ENCODE measurements at regions not wholly inside any gene's neighbourhood (a gene's known extent, or its start where the extent isn't known, plus 50 kb on each side); places are given as distances from the start of the nearest gene placed in this dataset.
A peak's percentile ranks its signal among the peaks of the same experiment; 100 is the strongest.

DNA sequence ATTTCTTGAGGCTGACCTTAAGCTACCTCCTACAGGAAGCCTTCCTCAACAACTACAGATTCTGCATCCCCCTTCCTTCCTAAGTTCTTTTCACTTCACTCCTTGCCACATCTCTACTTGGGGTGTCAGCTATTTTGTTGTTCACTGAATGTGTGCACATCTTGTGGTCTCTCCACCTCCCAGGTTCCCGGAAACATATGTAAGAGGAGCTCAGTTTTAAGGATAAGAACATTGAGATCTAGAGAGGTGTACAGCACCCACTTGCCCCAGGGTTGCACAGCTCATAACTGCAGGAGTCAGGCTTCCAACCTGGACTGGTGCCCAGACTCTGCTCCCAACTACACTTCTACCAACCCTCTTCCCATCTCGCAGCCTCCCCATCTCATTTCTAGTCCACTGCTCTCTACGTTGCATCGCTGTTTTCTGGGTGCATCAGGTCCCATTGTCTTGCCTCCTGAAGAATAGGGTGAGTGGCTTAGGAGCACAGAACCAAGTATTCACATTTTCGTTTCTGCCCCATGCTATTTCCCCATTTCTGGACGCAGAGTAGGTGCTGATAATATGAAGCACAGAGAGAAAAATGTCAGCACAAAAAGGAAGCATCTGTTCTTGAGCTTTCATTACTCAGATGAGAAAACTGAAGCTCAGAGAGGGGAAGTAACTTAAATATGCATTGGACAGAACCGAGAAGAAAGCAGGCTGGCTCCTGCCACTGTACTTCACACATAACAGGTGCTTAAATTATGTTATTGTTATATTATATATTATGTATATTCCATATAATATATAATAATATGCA lies 292.0 kb upstream of the CCL2 start:
- DNase-seq = no peak

DNA sequence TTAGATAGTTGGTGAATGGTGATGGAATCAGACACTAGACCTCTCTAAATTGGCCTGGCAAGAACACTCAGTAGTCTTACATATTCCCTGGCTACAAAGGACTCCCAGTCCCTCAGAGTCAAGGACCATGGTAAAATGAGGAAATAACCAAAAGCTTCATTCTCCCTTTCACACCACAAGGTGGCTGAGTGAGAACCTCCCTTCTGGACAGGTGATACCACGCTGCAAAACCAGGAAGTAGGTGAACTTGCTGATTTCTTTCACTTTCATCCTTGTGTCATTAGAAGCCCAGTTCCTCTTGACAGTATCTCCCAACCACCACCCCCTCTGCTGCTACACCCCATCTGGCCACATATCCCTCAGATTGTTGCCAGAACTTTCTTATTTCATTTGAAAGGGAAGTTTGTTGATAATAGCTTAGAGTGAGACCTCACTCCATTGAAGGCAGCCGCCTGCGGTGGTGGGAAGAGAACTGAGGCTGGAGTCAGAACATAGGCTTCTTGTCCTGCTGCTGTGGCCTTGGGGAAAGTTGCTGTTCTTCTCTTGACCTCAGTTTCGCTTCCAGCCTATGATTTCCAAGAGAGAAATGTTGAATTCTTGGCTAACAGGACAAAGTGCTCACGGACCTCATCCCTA lies 290.6 kb upstream of the CCL2 start:
- DNase-seq = no peak

GRCh38 chr17:33966410-33967059 lies 288.6 kb upstream of the CCL2 start:
- no peak for DNase-seq

DNA sequence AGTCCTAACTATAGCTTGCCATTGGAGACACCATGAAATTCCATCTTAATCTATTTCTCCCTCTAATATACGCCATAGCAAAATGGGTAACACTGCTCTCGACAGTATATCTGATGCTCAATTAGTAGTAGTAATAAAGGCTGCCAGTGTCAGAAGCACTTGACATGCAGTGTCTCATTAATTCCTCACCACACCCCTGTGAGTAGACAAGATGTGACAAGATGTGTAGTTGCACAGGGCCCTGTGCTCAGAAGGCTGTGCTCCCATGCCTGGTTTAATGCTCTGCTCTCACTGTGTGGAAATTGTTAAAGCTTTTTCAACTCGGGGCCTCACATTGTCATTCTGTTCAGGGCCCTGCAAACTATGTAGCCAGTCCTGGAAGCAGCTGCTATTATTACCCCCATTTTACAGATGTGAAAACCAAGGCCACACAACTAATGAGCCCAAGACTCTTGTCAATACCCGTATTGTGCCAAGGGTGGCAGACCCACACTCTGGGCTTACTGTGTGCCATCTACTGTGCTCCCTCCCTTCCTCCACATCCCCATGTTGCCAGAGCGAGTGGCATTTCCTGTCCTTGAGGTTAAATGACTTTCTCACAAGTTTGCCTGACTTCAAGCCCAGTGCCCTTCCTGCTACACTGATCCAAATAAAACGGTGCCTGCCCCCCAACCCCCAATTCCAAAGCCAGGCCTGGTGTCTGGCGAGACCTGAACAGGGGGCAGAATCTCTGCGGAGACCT lies 287.3 kb upstream of the CCL2 start:
- DNase-seq = no peak

DNA sequence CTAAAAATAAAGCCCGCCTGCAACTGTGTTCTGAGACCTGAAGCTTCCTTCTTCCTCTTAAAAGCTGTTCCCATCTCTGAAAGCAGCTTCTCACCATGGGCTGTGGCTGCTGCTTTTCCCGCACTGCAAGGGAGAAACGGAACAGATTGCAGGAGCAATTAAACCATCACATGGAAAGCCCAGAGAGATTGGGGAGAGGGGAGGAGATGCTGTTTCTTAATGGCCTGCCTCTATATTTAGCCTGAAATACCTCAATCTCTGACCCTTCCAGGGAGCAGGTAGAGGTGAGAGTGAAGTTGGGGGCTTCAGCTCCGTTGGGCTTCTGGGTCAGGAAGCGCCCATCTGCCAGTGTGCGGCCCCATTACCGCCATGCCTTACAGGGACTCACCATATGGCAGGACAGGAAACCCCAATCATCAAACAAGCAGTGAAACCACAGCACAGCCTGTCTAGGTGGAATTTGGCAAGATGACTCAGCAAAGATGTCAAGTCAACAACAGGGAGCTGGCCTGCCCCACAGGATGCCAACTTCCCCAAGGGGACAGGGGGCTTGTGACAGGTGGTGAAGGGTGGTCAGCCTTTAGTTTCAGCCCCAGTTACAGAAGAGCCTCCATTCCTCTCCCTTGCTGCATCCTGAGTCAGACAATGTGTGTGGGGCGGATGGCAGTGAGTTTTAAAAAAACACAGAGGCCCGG lies 286.6 kb upstream of the CCL2 start:
- DNase-seq = no peak

- DNase-seq = no peak
Measured at GRCh38 chr17:33970279-33970678, 284.8 kb upstream of the CCL2 start.

DNA sequence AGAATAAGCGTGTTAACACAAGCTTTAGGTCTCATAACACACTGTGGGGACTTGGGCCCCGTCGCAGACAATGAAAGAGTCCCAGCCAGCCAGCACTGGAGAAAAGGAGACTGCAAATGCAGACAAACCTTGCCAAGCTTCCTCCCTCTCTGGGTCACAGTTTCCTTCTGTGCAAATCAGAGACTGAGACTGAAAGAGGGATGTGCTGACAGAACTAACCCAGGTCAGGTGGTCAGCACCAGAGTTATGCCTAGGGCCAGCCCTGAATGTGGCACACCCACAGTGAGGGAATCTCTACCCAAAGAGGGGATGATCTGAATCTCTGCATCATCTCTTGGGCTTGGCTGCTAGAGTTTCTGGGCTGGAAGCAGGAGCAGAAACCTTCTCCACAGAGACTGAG lies 282.3 kb upstream of the CCL2 start:
- no peak for DNase-seq

DNA sequence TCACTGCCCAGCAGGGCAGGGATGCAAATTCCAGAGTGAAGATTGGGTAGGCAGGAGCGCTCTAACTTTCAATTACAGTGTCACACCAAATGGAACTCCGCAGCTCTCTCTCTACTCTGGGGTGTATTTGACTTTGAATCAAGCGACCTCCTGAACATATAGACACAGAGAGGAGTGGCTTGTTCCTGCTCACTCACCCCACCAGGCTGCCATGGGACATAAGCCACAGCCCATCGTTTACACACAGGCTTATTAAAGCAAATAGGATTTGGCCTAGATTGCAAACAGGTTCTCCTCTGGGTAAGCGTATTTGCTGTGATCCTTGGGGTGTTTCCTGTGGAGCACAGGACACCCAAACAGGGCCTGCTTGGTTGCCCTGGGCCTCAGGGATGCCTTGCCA lies 281.6 kb upstream of the CCL2 start:
- DNase-seq = no peak

GRCh38 chr17:33974276-33974675 lies 280.8 kb upstream of the CCL2 start:
- no peak for DNase-seq

- DNase-seq = no peak
Measured at GRCh38 chr17:33976831-33977230, 278.3 kb upstream of the CCL2 start.

- DNase-seq = no peak
Measured at GRCh38 chr17:33977729-33978514, 277.2 kb upstream of the CCL2 start.

DNA sequence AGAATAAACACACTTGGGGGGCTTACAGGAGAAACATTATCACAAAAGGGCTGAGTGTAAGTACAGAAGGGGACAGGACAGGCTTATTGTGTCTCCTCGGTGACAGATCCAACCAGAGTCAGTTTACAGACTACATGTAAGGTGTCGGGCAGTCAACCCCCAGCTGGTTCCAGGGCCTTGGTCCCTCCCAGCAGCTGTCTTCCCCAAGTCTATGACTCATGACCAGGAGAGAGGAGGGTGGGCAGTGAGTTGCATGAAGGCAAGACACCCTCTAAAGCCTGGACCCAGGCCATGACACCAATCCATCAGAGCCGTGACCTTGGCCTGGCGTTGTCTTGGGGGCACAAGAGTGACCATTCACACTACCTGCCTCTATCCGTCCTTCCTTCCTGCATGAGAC lies 276.2 kb upstream of the CCL2 start:
- DNase-seq = no peak

DNA sequence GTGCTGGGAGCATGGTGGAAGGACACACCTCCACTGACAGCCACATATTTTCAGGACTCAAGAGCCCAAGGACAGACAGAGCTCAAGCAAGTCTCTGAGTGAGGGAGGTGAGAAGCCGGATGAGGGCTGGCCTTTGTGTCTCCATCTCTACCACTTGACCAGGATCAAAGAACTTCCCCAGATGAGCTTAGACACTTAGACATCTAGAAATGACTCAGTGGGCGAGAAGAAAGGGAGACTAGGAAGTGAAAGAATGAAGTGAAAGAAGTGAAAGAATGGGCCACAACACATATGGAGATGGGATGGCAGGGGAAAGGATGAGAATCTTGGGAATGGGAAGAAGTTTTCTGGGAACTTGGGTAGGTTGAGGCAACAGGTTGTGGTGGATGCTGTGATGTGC lies 274.9 kb upstream of the CCL2 start:
- DNase-seq = no peak

GRCh38 chr17:33981711-33982601 lies 273.1 kb upstream of the CCL2 start:
- peak; percentile 98 for DNase-seq

GRCh38 chr17:33982909-33983308 lies 272.2 kb upstream of the CCL2 start:
- no peak for DNase-seq

GRCh38 chr17:33983824-33984574 lies 271.1 kb upstream of the CCL2 start:
- DNase-seq = no peak

DNA sequence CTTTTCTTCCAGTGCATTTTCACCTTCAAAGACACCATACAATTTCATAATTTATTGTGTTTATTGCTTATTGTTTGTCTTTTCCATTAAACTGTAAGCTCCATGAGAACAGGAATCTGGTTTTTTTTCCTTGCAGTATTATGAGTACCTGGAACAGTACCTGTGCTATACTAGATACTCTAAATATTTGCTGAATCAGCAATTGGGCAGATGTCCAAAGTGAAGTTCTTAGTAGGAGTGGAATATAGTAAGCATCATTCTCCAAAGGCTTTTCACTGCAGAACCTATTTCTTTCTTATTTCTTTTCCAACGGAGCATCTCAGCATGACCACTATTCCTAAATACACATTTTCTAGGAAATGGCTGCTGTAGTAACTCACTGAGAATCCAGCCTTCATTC lies 269.0 kb upstream of the CCL2 start:
- DNase-seq = no peak

GRCh38 chr17:33986566-33986965 lies 268.5 kb upstream of the CCL2 start:
- DNase-seq = no peak

DNA sequence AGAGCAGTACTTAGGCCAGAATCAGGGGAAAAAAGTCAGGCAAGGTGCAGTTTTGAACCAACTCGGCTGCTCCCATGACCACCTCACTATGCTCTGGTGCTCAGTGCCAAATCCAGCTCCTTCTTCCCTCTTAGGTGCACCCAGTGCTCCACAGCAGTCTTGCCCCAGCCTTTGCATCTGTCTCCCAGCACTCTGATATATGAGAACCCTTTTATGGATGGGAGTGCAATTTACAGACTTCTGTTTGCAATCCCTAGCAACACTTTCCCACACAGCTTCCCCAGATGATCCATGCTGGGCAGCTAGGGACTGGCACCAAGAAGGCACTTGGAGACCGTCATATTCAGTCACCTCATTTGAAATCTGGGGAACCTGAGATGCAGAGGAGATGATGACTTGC lies 267.9 kb upstream of the CCL2 start:
- no peak for DNase-seq

Data from DMS79 (cell line).